Hindlimb muscle (tissue), 1 donor: ENCODE measurements at regions not wholly inside any gene's neighbourhood (a gene's known extent, or its start where the extent isn't known, plus 50 kb on each side); places are given as distances from the start of the nearest gene placed in this dataset.
"Not testable (repeated sequence)": the region's sequence is repeated elsewhere in the genome, so short reads cannot be mapped to it uniquely, and the experiment has no call there.

Source experiments
- DNase-seq: peaks from one replicate; pipeline ENCODE4 v3.0.0-alpha.2; 2013

GRCh38 chr1:102498929-102499328 is 502.2 kb upstream of the OLFM3 start:
- no peak for DNase-seq

- not testable (repeated sequence) for DNase-seq
Observed at GRCh38 chr1:102497810-102498209, 501.1 kb upstream of the OLFM3 start.

DNA sequence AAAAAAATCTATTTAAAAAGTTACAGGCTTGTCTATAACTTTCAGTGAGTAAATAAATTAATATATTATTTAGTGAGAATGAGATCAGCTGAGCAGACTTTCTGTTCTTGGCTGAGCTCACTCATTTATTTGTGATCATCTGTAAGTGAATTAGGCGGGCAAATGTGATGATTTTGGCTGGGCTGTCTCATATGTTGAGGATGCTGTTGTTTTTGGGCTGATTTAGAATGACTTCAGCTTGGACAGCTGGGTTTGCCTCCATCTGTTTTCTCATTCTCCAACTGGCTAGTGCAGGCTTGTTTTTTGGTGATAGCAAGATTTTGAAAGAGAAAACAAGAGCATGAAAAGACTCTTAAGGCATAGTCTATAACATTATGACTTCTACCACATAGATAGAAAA is 475.8 kb upstream of the OLFM3 start:
- peak; percentile 3 for DNase-seq

DNA sequence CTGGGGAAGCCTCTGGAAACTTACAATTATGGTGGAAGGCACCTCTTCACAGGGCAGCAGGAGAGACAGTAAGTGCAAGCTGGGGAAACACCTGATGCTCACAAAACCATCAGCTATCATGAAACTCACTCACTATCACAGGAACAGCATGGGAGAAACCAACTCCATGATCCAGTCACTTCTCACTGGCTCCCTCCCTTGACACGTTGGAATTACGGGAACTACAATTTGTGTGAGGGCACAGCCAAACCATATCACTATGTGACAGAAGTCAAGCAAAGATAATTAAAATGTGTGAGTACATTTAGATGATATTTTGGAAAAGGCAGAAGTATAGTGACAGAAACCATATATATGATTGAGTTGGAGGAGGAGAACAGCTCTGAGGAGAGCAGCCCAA is 474.0 kb upstream of the OLFM3 start:
- no peak for DNase-seq

- DNase-seq: no peak
Observed at GRCh38 chr1:102466487-102466886, 469.8 kb upstream of the OLFM3 start.

DNA sequence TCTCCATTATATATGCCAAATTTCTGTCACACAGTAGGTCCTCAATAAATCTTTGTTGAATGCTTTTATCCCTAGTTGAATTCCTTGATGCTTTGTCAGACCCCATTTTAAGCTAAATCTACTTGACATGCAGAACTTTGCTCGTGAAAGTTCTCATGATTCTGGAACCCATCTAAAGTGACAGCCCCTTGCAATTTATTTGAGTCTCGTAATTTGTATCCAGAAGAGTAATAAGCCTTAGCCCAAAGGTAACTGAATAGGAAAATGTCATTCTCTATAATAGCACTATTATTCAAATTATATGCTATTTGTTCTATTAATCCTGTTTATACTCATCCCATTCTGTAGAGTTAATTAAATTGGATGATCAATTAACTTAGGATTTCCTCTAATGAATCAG is 466.6 kb upstream of the OLFM3 start:
- no peak for DNase-seq

- DNase-seq: not testable (repeated sequence)
Observed at GRCh38 chr1:102442317-102442716, 445.6 kb upstream of the OLFM3 start.

- no peak for DNase-seq
Observed at GRCh38 chr1:102435483-102435882, 438.8 kb upstream of the OLFM3 start.

DNA sequence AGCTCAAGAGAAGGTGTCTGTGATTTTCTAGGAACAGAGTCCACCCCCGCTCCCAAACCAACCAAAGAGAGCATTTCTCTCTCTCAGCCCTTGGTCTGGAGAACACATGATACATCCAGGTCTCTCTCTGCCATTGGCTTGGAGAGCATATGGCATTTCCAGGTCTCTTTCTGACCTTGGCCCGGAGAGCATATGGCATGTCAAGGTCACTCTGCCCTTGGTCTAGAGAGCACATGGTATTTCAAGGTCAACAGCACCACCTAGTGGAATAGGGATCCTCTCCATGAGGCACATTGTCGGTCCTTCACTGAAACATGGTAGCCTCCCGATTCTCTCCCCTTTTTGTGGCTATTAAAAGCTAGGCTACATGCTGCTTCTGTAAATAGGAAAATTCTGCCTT is 437.7 kb upstream of the OLFM3 start:
- no peak for DNase-seq

GRCh38 chr1:102431253-102431652 is 434.5 kb upstream of the OLFM3 start:
- DNase-seq: no peak

DNA sequence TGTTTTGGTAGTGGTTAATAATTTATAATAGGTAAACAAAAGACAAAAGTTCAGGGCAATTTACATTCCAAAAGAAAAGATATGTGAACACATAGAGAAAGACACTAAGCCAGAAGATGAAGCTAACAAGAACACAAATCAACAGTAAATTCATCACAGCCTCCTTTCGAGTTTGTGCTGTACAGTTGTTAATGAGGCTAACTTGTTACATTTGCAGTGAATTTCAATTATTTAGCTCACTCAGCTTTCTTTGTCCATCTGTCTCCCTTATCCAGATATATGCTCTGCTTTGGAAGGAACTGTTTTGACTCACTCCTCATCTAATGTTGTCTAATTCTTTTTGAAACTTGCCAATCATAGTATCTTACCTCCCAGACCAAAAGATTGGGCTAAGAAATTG is 423.3 kb upstream of the OLFM3 start:
- no peak for DNase-seq
